ENCODE measurements at regions not wholly inside any gene's neighbourhood (a gene's known extent, or its start where the extent isn't known, plus 50 kb on each side); places are given as distances from the start of the nearest gene placed in this dataset.

- DNase-seq (ENCODE audit: low read depth): no peak
- Histone ChIP-seq H3K36me3 (ENCODE audit: control insufficient read depth, insufficient read depth, low read length, severe bottlenecking) (no peaks in the 10 kb centered on the region), H3K9ac (ENCODE audit: low read length) (no peak overlapping the region), H3K9me3 (ENCODE audit: control insufficient read depth, low read length) (no peaks in the 10 kb centered on the region), H3K4me1 (ENCODE audit: control insufficient read depth, insufficient read depth, low read length) (no peaks in the 10 kb centered on the region), H3K4me3 (ENCODE audit: low read length) (no peak overlapping the region), H3K27me3 (replicated peaks; ENCODE audit: control insufficient read depth, insufficient read depth, low read length) (peaks cover 7% of the 10 kb centered on the region)
Observed at GRCh38 chr14:58963873-58964597, 224.4 kb upstream of the DAAM1 start.

- no peak overlapping the region for H3K9ac ChIP-seq (ENCODE audit: low read length)
- H3K9me3 ChIP-seq (ENCODE audit: control insufficient read depth, low read length): no peaks in the 10 kb centered on the region
- H3K36me3 ChIP-seq (ENCODE audit: control insufficient read depth, insufficient read depth, low read length, severe bottlenecking): no peaks in the 10 kb centered on the region
- no peak for DNase-seq (ENCODE audit: low read depth)
- H3K27me3 ChIP-seq (replicated peaks; ENCODE audit: control insufficient read depth, insufficient read depth, low read length): peaks cover 7% of the 10 kb centered on the region
- no peak overlapping the region for H3K4me3 ChIP-seq (ENCODE audit: low read length)
- no peaks in the 10 kb centered on the region for H3K4me1 ChIP-seq (ENCODE audit: control insufficient read depth, insufficient read depth, low read length)
Observed at GRCh38 chr14:58964598-58964928, 223.9 kb upstream of the DAAM1 start.

- no peaks in the 10 kb centered on the region for H3K9me3 ChIP-seq (ENCODE audit: control insufficient read depth, low read length)
- H3K36me3 ChIP-seq (ENCODE audit: control insufficient read depth, insufficient read depth, low read length, severe bottlenecking): no peaks in the 10 kb centered on the region
- no peak for DNase-seq (ENCODE audit: low read depth)
- H3K27me3 ChIP-seq (replicated peaks; ENCODE audit: control insufficient read depth, insufficient read depth, low read length): peaks cover 8% of the 10 kb centered on the region
- no peak overlapping the region for H3K9ac ChIP-seq (ENCODE audit: low read length)
- no peak overlapping the region for H3K4me3 ChIP-seq (ENCODE audit: low read length)
- H3K4me1 ChIP-seq (ENCODE audit: control insufficient read depth, insufficient read depth, low read length): no peaks in the 10 kb centered on the region
Observed at GRCh38 chr14:58965601-58966000, 222.9 kb upstream of the DAAM1 start.

GRCh38 chr14:58966997-58967396, 221.5 kb upstream of the DAAM1 start:
- Histone ChIP-seq H3K9ac (ENCODE audit: low read length) (no peak overlapping the region), H3K4me3 (ENCODE audit: low read length) (no peak overlapping the region), H3K9me3 (ENCODE audit: control insufficient read depth, low read length) (no peaks in the 10 kb centered on the region), H3K27me3 (replicated peaks; ENCODE audit: control insufficient read depth, insufficient read depth, low read length) (peaks cover 8% of the 10 kb centered on the region), H3K4me1 (ENCODE audit: control insufficient read depth, insufficient read depth, low read length) (no peaks in the 10 kb centered on the region), H3K36me3 (ENCODE audit: control insufficient read depth, insufficient read depth, low read length, severe bottlenecking) (no peaks in the 10 kb centered on the region)
- no peak for DNase-seq (ENCODE audit: low read depth)

- no peak overlapping the region for H3K4me3 ChIP-seq (ENCODE audit: low read length)
- no peaks in the 10 kb centered on the region for H3K9me3 ChIP-seq (ENCODE audit: control insufficient read depth, low read length)
- H3K4me1 ChIP-seq (ENCODE audit: control insufficient read depth, insufficient read depth, low read length): no peaks in the 10 kb centered on the region
- no peak for DNase-seq (ENCODE audit: low read depth)
- H3K36me3 ChIP-seq (ENCODE audit: control insufficient read depth, insufficient read depth, low read length, severe bottlenecking): no peaks in the 10 kb centered on the region
- H3K9ac ChIP-seq (ENCODE audit: low read length): no peak overlapping the region
- H3K27me3 ChIP-seq (replicated peaks; ENCODE audit: control insufficient read depth, insufficient read depth, low read length): peaks cover 8% of the 10 kb centered on the region
Observed at GRCh38 chr14:58969951-58970751, 218.3 kb upstream of the DAAM1 start.

- no peak overlapping the region for H3K4me3 ChIP-seq (ENCODE audit: low read length)
- peaks cover 8% of the 10 kb centered on the region for H3K27me3 ChIP-seq (replicated peaks; ENCODE audit: control insufficient read depth, insufficient read depth, low read length)
- DNase-seq (ENCODE audit: low read depth): no peak
- no peaks in the 10 kb centered on the region for H3K9me3 ChIP-seq (ENCODE audit: control insufficient read depth, low read length)
- no peaks in the 10 kb centered on the region for H3K36me3 ChIP-seq (ENCODE audit: control insufficient read depth, insufficient read depth, low read length, severe bottlenecking)
- H3K4me1 ChIP-seq (ENCODE audit: control insufficient read depth, insufficient read depth, low read length): no peaks in the 10 kb centered on the region
- no peak overlapping the region for H3K9ac ChIP-seq (ENCODE audit: low read length)
Observed at GRCh38 chr14:58972233-58973017, 216.0 kb upstream of the DAAM1 start.

GRCh38 chr14:58977366-58977765, 211.1 kb upstream of the DAAM1 start:
- no peaks in the 10 kb centered on the region for H3K4me1 ChIP-seq (ENCODE audit: control insufficient read depth, insufficient read depth, low read length)
- peaks cover 8% of the 10 kb centered on the region for H3K27me3 ChIP-seq (replicated peaks; ENCODE audit: control insufficient read depth, insufficient read depth, low read length)
- no peak overlapping the region for H3K9ac ChIP-seq (ENCODE audit: low read length)
- no peaks in the 10 kb centered on the region for H3K36me3 ChIP-seq (ENCODE audit: control insufficient read depth, insufficient read depth, low read length, severe bottlenecking)
- DNase-seq (ENCODE audit: low read depth): peak; percentile 31
- H3K4me3 ChIP-seq (ENCODE audit: low read length): no peak overlapping the region
- H3K9me3 ChIP-seq (ENCODE audit: control insufficient read depth, low read length): no peaks in the 10 kb centered on the region

GRCh38 chr14:58978343-58978742, 210.1 kb upstream of the DAAM1 start:
- Histone ChIP-seq H3K36me3 (ENCODE audit: control insufficient read depth, insufficient read depth, low read length, severe bottlenecking) (no peaks in the 10 kb centered on the region), H3K9me3 (ENCODE audit: control insufficient read depth, low read length) (no peaks in the 10 kb centered on the region), H3K27me3 (replicated peaks; ENCODE audit: control insufficient read depth, insufficient read depth, low read length) (peaks cover 8% of the 10 kb centered on the region), H3K9ac (ENCODE audit: low read length) (no peak overlapping the region), H3K4me3 (ENCODE audit: low read length) (no peak overlapping the region), H3K4me1 (ENCODE audit: control insufficient read depth, insufficient read depth, low read length) (no peaks in the 10 kb centered on the region)
- DNase-seq (ENCODE audit: low read depth): peak; percentile 80

GRCh38 chr14:58979325-58979724, 209.1 kb upstream of the DAAM1 start:
- Histone ChIP-seq H3K4me3 (ENCODE audit: low read length) (no peak overlapping the region), H3K9me3 (ENCODE audit: control insufficient read depth, low read length) (no peaks in the 10 kb centered on the region), H3K27me3 (replicated peaks; ENCODE audit: control insufficient read depth, insufficient read depth, low read length) (peaks cover 8% of the 10 kb centered on the region), H3K9ac (ENCODE audit: low read length) (no peak overlapping the region), H3K4me1 (ENCODE audit: control insufficient read depth, insufficient read depth, low read length) (no peaks in the 10 kb centered on the region), H3K36me3 (ENCODE audit: control insufficient read depth, insufficient read depth, low read length, severe bottlenecking) (no peaks in the 10 kb centered on the region)
- DNase-seq (ENCODE audit: low read depth): no peak

- no peak overlapping the region for H3K9ac ChIP-seq (ENCODE audit: low read length)
- H3K27me3 ChIP-seq (replicated peaks; ENCODE audit: control insufficient read depth, insufficient read depth, low read length): peaks cover 8% of the 10 kb centered on the region
- no peaks in the 10 kb centered on the region for H3K9me3 ChIP-seq (ENCODE audit: control insufficient read depth, low read length)
- DNase-seq (ENCODE audit: low read depth): no peak
- H3K4me1 ChIP-seq (ENCODE audit: control insufficient read depth, insufficient read depth, low read length): no peaks in the 10 kb centered on the region
- H3K4me3 ChIP-seq (ENCODE audit: low read length): no peak overlapping the region
- H3K36me3 ChIP-seq (ENCODE audit: control insufficient read depth, insufficient read depth, low read length, severe bottlenecking): no peaks in the 10 kb centered on the region
Observed at GRCh38 chr14:58981840-58982239, 206.6 kb upstream of the DAAM1 start.

GRCh38 chr14:58985786-58986185, 202.7 kb upstream of the DAAM1 start:
- Histone ChIP-seq H3K9me3 (ENCODE audit: control insufficient read depth, low read length) (no peaks in the 10 kb centered on the region), H3K4me3 (ENCODE audit: low read length) (no peak overlapping the region), H3K36me3 (ENCODE audit: control insufficient read depth, insufficient read depth, low read length, severe bottlenecking) (no peaks in the 10 kb centered on the region), H3K4me1 (ENCODE audit: control insufficient read depth, insufficient read depth, low read length) (no peaks in the 10 kb centered on the region), H3K27me3 (replicated peaks; ENCODE audit: control insufficient read depth, insufficient read depth, low read length) (no peaks in the 10 kb centered on the region), H3K9ac (ENCODE audit: low read length) (no peak overlapping the region)
- no peak for DNase-seq (ENCODE audit: low read depth)

Measured in adipocyte (in vitro differentiated cells).